Type B pancreatic cell (in vitro differentiated cells): ENCODE measurements at regions not wholly inside any gene's neighbourhood (a gene's known extent, or its start where the extent isn't known, plus 50 kb on each side); places are given as distances from the start of the nearest gene placed in this dataset.

Experiments
- DNase-seq: peaks from one replicate; pipeline ENCODE4 v3.0.0; 2021; ENCODE audit warnings: mixed read lengths; ENCODE audit not compliant: unreplicated experiment; ENCODE audit errors: extremely low spot score
- H3K27ac Mint-ChIP-seq: 2 replicates; pipeline ENCODE4 v1.8.0; 2021; ENCODE audit warnings: mild to moderate bottlenecking, mixed read lengths
- H3K27me3 Mint-ChIP-seq: 2 replicates; pipeline ENCODE4 v1.8.0; 2021; ENCODE audit warnings: mixed read lengths
- H3K36me3 Mint-ChIP-seq: 2 replicates; pipeline ENCODE4 v1.8.0; 2021; ENCODE audit warnings: mixed read lengths
- H3K4me1 Mint-ChIP-seq: one replicate; pipeline ENCODE4 v1.8.0; 2021; ENCODE audit warnings: mixed read lengths; ENCODE audit not compliant: unreplicated experiment
- H3K4me3 Mint-ChIP-seq: 2 replicates; pipeline ENCODE4 v1.8.0; 2021; ENCODE audit warnings: mild to moderate bottlenecking, mixed read lengths
- H3K9me3 Mint-ChIP-seq: 2 replicates; pipeline ENCODE4 v1.8.0; 2021; ENCODE audit warnings: mixed read lengths
- CTCF ChIP-seq: fragments of 200-600 bp; sonication (generic); conservative IDR thresholded peaks from 2 replicates; pipeline ENCODE4 v1.5.0; 2021; ENCODE audit warnings: antibody characterized with exemption, mild to moderate bottlenecking

- Mint-ChIP-seq H3K27ac (no peak overlapping the region), H3K4me3 (no peak overlapping the region), H3K27me3 (peaks cover 19% of the 10 kb centered on the region), H3K36me3 (no peaks in the 10 kb centered on the region), H3K4me1 (peaks cover 18% of the 10 kb centered on the region), H3K9me3 (no peaks in the 10 kb centered on the region)
- no peak for DNase-seq
- TF ChIP-seq CTCF: no peak
These were observed 92.7 kb upstream of the NEURL1B start for GRCh38 chr5:172548311-172548731.

GRCh38 chr5:172546196-172546595, 91.9 kb upstream of the SH3PXD2B start:
- DNase-seq: no peak
- Mint-ChIP-seq H3K4me3 (no peak overlapping the region), H3K36me3 (no peaks in the 10 kb centered on the region), H3K9me3 (no peaks in the 10 kb centered on the region), H3K27ac (no peak overlapping the region), H3K27me3 (peaks cover 17% of the 10 kb centered on the region), H3K4me1 (peaks cover 24% of the 10 kb centered on the region)
- TF ChIP-seq CTCF: no peak

DNA sequence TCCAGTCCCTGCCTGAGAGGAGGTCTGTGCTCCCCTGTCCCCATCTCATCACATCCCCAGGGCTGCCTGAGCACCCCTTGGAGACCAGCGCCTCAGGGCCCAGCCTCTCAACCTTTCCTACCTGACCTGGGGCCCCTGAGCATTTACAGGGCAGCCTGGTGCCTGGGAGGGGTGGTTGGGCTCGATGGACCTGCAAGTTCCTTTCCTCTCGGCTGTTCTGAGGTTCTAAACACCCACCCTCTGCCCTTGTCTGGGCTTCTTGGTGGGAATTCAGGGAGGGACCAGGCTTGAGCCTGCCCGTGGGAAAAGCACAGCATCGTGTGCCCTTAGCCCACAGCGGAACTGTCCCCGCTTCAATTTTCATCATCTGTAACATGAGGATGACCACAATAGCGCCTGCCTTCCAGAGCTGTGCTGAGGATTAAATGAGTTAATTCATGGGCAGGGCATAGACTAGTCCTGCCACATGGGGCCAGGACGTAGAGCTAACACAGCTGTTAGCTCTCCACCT, 91.0 kb upstream of the SH3PXD2B start:
- Mint-ChIP-seq H3K9me3 (no peaks in the 10 kb centered on the region), H3K4me3 (no peak overlapping the region), H3K27me3 (peaks cover 17% of the 10 kb centered on the region), H3K27ac (no peak overlapping the region), H3K4me1 (peaks cover 30% of the 10 kb centered on the region), H3K36me3 (no peaks in the 10 kb centered on the region)
- TF ChIP-seq CTCF: no peak
- DNase-seq: no peak

GRCh38 chr5:172544371-172545095, 90.2 kb upstream of the SH3PXD2B start:
- Mint-ChIP-seq H3K27me3 (peaks cover 17% of the 10 kb centered on the region), H3K4me1 (peaks cover 29% of the 10 kb centered on the region), H3K4me3 (no peak overlapping the region), H3K27ac (no peak overlapping the region), H3K9me3 (no peaks in the 10 kb centered on the region), H3K36me3 (no peaks in the 10 kb centered on the region)
- no peak for TF ChIP-seq CTCF
- DNase-seq: no peak

- Mint-ChIP-seq H3K27ac (no peak overlapping the region), H3K9me3 (no peaks in the 10 kb centered on the region), H3K4me3 (no peak overlapping the region), H3K4me1 (peaks cover 24% of the 10 kb centered on the region), H3K36me3 (no peaks in the 10 kb centered on the region), H3K27me3 (peaks cover 17% of the 10 kb centered on the region)
- no peak for TF ChIP-seq CTCF
- peak; percentile 22 for DNase-seq
These were observed 89.4 kb upstream of the SH3PXD2B start for GRCh38 chr5:172543484-172544298.
